PC-3 (cell line): ENCODE measurements at regions not wholly inside any gene's neighbourhood (a gene's known extent, or its start where the extent isn't known, plus 50 kb on each side); places are given as distances from the start of the nearest gene placed in this dataset.

Source experiments
- ATAC-seq: fragments of 200-7000 bp; cut with Tn5 transposase; 2 replicates; pipeline ENCODE4 v1.9.1; 2020; ENCODE audit warnings: mild to moderate bottlenecking, moderate library complexity
- BruUV-seq: library from RNA; stranded (reverse); fragments of 400-500 nt; replicated peaks from 2 replicates; lab custom pipeline; 2021; lab: Mats Ljungman, UMichigan
- CTCF ChIA-PET: fragments of 300-600 bp; sonication (Branson Sonifier 250); formaldehyde crosslinking; loops from one replicate; lab custom pipeline; 2022; ENCODE audit warnings: antibody characterized with exemption; lab: Charles Lee
- POLR2A ChIA-PET: fragments of 300-600 bp; sonication (Branson Sonifier 250); formaldehyde crosslinking; loops from one replicate; lab custom pipeline; 2022; ENCODE audit warnings: antibody characterized with exemption; ENCODE audit not compliant: unreplicated experiment; lab: Charles Lee
- DNase-seq: peaks from one replicate; pipeline ENCODE4 v3.0.0-alpha.2; 2015
- H2AFZ ChIP-seq: fragments of 300-600 bp; sonication (generic); 2 replicates; pipeline ENCODE4 v1.6.0; 2016; ENCODE audit warnings: antibody characterized with exemption, low read length
- H3F3A ChIP-seq: fragments of 300-600 bp; sonication (generic); one replicate; pipeline ENCODE4 v1.6.0; 2017; ENCODE audit warnings: antibody characterized with exemption, low read length, control low read depth, mild to moderate bottlenecking; ENCODE audit not compliant: unreplicated experiment
- H3K27ac ChIP-seq: fragments of 300-600 bp; sonication (generic); 2 replicates; pipeline ENCODE4 v1.5.1; 2016; ENCODE audit warnings: mild to moderate bottlenecking, low read length
- H3K27me3 ChIP-seq: fragments of 300-600 bp; sonication (generic); 2 replicates; pipeline ENCODE4 v1.6.1; 2016; ENCODE audit warnings: low read length, mixed read lengths
- H3K36me3 ChIP-seq: fragments of 300-600 bp; sonication (generic); 2 replicates; pipeline ENCODE4 v1.6.1; 2016; ENCODE audit warnings: low read depth, mixed run types, low read length, mixed read lengths
- H3K4me1 ChIP-seq: fragments of 300-600 bp; sonication (generic); 2 replicates; pipeline ENCODE4 v1.5.1; 2016; ENCODE audit warnings: low read length; ENCODE audit not compliant: insufficient read depth
- H3K4me2 ChIP-seq: fragments of 300-600 bp; sonication (generic); 2 replicates; pipeline ENCODE4 v1.6.0; 2016; ENCODE audit warnings: low read length
- H3K4me3 ChIP-seq: fragments of 300-600 bp; sonication (generic); 2 replicates; pipeline ENCODE4 v1.5.1; 2016; ENCODE audit warnings: mild to moderate bottlenecking, low read length, mixed read lengths
- H3K79me2 ChIP-seq: fragments of 300-600 bp; sonication (generic); 2 replicates; pipeline ENCODE4 v1.6.1; 2017; ENCODE audit warnings: low read length, mixed read lengths
- H3K9ac ChIP-seq: fragments of 300-600 bp; sonication (generic); 2 replicates; pipeline ENCODE4 v1.6.0; 2016; ENCODE audit warnings: mild to moderate bottlenecking, low read length
- H3K9me2 ChIP-seq: fragments of 300-600 bp; sonication (generic); replicated peaks from 2 replicates; pipeline ENCODE4 v1.6.1; 2016; ENCODE audit warnings: mixed run types, low read length, mixed read lengths
- H3K9me3 ChIP-seq: fragments of 300-600 bp; sonication (generic); 2 replicates; pipeline ENCODE4 v1.6.1; 2016; ENCODE audit warnings: low read length, mixed read lengths
- H4K20me1 ChIP-seq: fragments of 300-600 bp; sonication (generic); 2 replicates; pipeline ENCODE4 v1.6.1; 2016; ENCODE audit warnings: low read length, mixed read lengths
- CTCF ChIP-seq: fragments of 300-600 bp; sonication (generic); conservative IDR thresholded peaks from 2 replicates; pipeline ENCODE4 v1.5.1; 2017; ENCODE audit warnings: antibody characterized with exemption, low read depth, mild to moderate bottlenecking, low read length
- EZH2 ChIP-seq: fragments of 300-600 bp; sonication (generic); IDR thresholded peaks from one replicate; pipeline ENCODE4 v1.6.1; 2017; ENCODE audit warnings: antibody characterized with exemption, mild to moderate bottlenecking, low read length; ENCODE audit not compliant: unreplicated experiment
- EZH2phosphoT487 ChIP-seq: fragments of 300-600 bp; sonication (generic); IDR thresholded peaks from 2 replicates; pipeline ENCODE4 v1.6.1; 2018; ENCODE audit warnings: mild to moderate bottlenecking, antibody characterized with exemption, low read length, borderline replicate concordance
- intact Hi-C: fragments of 100-400 bp; cut with micrococcal nuclease; formaldehyde crosslinking; loops from 2 replicates; pipeline ENCODE4 v1.9.0; 2023

DNA sequence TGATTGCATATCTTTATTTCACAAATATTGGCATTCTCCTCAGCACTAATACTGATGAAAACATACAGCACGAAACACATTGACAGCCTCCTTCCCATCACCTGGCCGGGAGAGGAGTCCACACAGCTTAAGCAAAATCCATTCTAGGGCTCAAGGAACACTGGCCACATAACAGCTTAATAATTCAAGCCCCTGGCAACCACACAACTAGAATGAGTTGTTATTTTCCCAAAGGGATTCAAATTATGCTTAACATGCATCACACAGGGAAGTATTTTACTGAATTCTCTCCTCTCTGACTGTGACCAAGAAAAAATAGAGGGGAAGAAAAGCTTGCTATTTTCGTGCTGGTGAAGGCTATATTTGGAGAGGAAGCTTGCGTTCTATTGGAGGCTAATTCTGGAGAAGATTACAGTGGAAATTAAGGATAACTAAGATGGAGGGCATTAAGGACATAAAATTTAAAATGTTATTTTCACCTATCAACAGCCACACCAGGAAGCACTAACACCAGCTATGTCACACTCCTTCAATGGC, 198.5 kb downstream of the ADGRG6 start:
- H3F3A ChIP-seq, result no peaks in the 10 kb centered on the region
- BruUV-seq, result no TSS peak
- TF ChIP-seq EZH2 (no peak), CTCF (no peak), EZH2phosphoT487 (no peak)
- POLR2A ChIA-PET, result no interaction called here
- H4K20me1 ChIP-seq, result no peaks in the 10 kb centered on the region
- no peaks in the 10 kb centered on the region for H3K9me3 ChIP-seq
- no peak overlapping the region for H3K4me3 ChIP-seq
- DNase-seq (no peak), ATAC-seq (no peak)
- H3K27ac ChIP-seq, result no peak overlapping the region
- H3K4me2 ChIP-seq, result no peak overlapping the region
- no peaks in the 10 kb centered on the region for H3K36me3 ChIP-seq
- intact Hi-C loops, result no loop called here
- CTCF ChIA-PET, result no interaction called here
- H3K4me1 ChIP-seq, result no peaks in the 10 kb centered on the region
- no peaks in the 10 kb centered on the region for H3K9me2 ChIP-seq
- no peak overlapping the region for H3K9ac ChIP-seq
- H2AFZ ChIP-seq, result no peak overlapping the region
- no peaks in the 10 kb centered on the region for H3K79me2 ChIP-seq
- H3K27me3 ChIP-seq, result peaks cover 5% of the 10 kb centered on the region; the same call in 1 of the 2 replicates

- H3K36me3 ChIP-seq, result no peaks in the 10 kb centered on the region
- no peak overlapping the region for H3K4me3 ChIP-seq
- no TSS peak for BruUV-seq
- intact Hi-C loops, result no loop called here
- H2AFZ ChIP-seq, result no peak overlapping the region
- no peaks in the 10 kb centered on the region for H4K20me1 ChIP-seq
- no peak for TF ChIP-seq EZH2
- no peak for TF ChIP-seq EZH2phosphoT487
- no peak for TF ChIP-seq CTCF
- ChIA-PET CTCF (no interaction called here), POLR2A (no interaction called here)
- H3K9me3 ChIP-seq, result no peaks in the 10 kb centered on the region
- H3K9ac ChIP-seq, result no peak overlapping the region
- H3K79me2 ChIP-seq, result no peaks in the 10 kb centered on the region
- H3K9me2 ChIP-seq, result no peaks in the 10 kb centered on the region
- H3K27me3 ChIP-seq, result peaks cover 5% of the 10 kb centered on the region; the same call in 1 of the 2 replicates
- H3K4me1 ChIP-seq, result no peaks in the 10 kb centered on the region
- DNase-seq (no peak), ATAC-seq (no peak)
- H3K27ac ChIP-seq, result no peak overlapping the region
- H3F3A ChIP-seq, result no peaks in the 10 kb centered on the region
- no peak overlapping the region for H3K4me2 ChIP-seq
These were observed 200.0 kb downstream of the ADGRG6 start for GRCh38 chr6:142501795-142502194.

GRCh38 chr6:142507065-142507464, 205.3 kb downstream of the ADGRG6 start:
- H3K27me3 ChIP-seq, result no peaks in the 10 kb centered on the region
- DNase-seq (no peak), ATAC-seq (no peak)
- intact Hi-C loops, result no loop called here
- H3K4me3 ChIP-seq, result no peak overlapping the region
- no peaks in the 10 kb centered on the region for H3K36me3 ChIP-seq
- no peak overlapping the region for H3K9ac ChIP-seq
- H3K27ac ChIP-seq, result no peak overlapping the region
- no peak overlapping the region for H2AFZ ChIP-seq
- no peaks in the 10 kb centered on the region for H3K79me2 ChIP-seq
- no peaks in the 10 kb centered on the region for H4K20me1 ChIP-seq
- CTCF ChIA-PET, result no interaction called here
- H3K4me2 ChIP-seq, result no peak overlapping the region
- no peaks in the 10 kb centered on the region for H3K4me1 ChIP-seq
- H3K9me3 ChIP-seq, result no peaks in the 10 kb centered on the region
- TF ChIP-seq EZH2 (no peak), CTCF (no peak), EZH2phosphoT487 (no peak)
- no peaks in the 10 kb centered on the region for H3F3A ChIP-seq
- POLR2A ChIA-PET, result no interaction called here
- BruUV-seq, result no TSS peak
- H3K9me2 ChIP-seq, result no peaks in the 10 kb centered on the region
